ENCODE measurements at regions not wholly inside any gene's neighbourhood (a gene's known extent, or its start where the extent isn't known, plus 50 kb on each side); places are given as distances from the start of the nearest gene placed in this dataset.

- intact Hi-C loops (cut with DNase I) = no loop called here
- H3K4me1 ChIP-seq = no peaks in the 10 kb centered on the region
- H3K4me3 ChIP-seq = no peak overlapping the region
- DNase-seq (ENCODE audit: extremely low spot score) = no peak
- H3K9me3 ChIP-seq = no peaks in the 10 kb centered on the region
- TF ChIP-seq POLR2A (IDR thresholded peaks at IDR 0.05; ENCODE audit: low read depth) = no peak
- TF ChIP-seq CTCF (IDR thresholded peaks at IDR 0.05) = no peak
- TF ChIP-seq EP300 (IDR thresholded peaks at IDR 0.05) = no peak
- TF ChIP-seq POLR2AphosphoS5 (IDR thresholded peaks at IDR 0.05) = no peak
- H3K27ac ChIP-seq (replicated peaks in 1 of 4) = no peak overlapping the region
- 89% methylated on average over 1 of the region's 1 CpG for WGBS
- no peaks in the 10 kb centered on the region for H3K36me3 ChIP-seq
- no peaks in the 10 kb centered on the region for H3K27me3 ChIP-seq
Observed at GRCh38 chr10:107931808-107932207, 767.3 kb upstream of the SORCS1 start.

GRCh38 chr10:107930037-107930436, 765.5 kb upstream of the SORCS1 start:
- no peaks in the 10 kb centered on the region for H3K36me3 ChIP-seq
- no peak overlapping the region for H3K27ac ChIP-seq (replicated peaks in 1 of 4)
- TF ChIP-seq POLR2A (IDR thresholded peaks at IDR 0.05; ENCODE audit: low read depth) (no peak), EP300 (IDR thresholded peaks at IDR 0.05) (no peak)
- no peaks in the 10 kb centered on the region for H3K9me3 ChIP-seq
- WGBS = 44% methylated on average over 2 of the region's 2 CpGs
- no peaks in the 10 kb centered on the region for H3K4me1 ChIP-seq
- H3K27me3 ChIP-seq = no peaks in the 10 kb centered on the region
- H3K4me3 ChIP-seq = no peak overlapping the region
- DNase-seq (ENCODE audit: extremely low spot score) = no peak
- intact Hi-C loops (cut with DNase I) = no loop called here

- 87% methylated on average over 5 of the region's 5 CpGs for WGBS
- H3K27me3 ChIP-seq = peaks cover 0 to 7% (median 0%) of the 10 kb centered on the region in 4 donors
- TF ChIP-seq EP300 (IDR thresholded peaks at IDR 0.05) (no peak), POLR2AphosphoS5 (IDR thresholded peaks at IDR 0.05) (no peak), CTCF (IDR thresholded peaks at IDR 0.05) (no peak)
- no peaks in the 10 kb centered on the region for H3K36me3 ChIP-seq
- H3K27ac ChIP-seq (replicated peaks in 1 of 4) = no peak overlapping the region
- H3K4me3 ChIP-seq = no peak overlapping the region
- H3K4me1 ChIP-seq = no peaks in the 10 kb centered on the region
- no peak for DNase-seq (ENCODE audit: extremely low spot score)
- intact Hi-C loops (cut with DNase I) = no loop called here
- H3K9me3 ChIP-seq = peaks cover 0 to 12% (median 0%) of the 10 kb centered on the region in 4 donors
Observed at GRCh38 chr10:107924458-107924857, 760.0 kb upstream of the SORCS1 start.

GRCh38 chr10:107919626-107920235, 755.2 kb upstream of the SORCS1 start:
- DNase-seq (ENCODE audit: extremely low spot score) = no peak
- H3K27me3 ChIP-seq = peaks cover 0 to 22% (median 3%) of the 10 kb centered on the region in 4 donors
- TF ChIP-seq CTCF (IDR thresholded peaks at IDR 0.05) (no peak), POLR2AphosphoS5 (IDR thresholded peaks at IDR 0.05) (no peak), POLR2A (IDR thresholded peaks at IDR 0.05; ENCODE audit: low read depth) (no peak), EP300 (IDR thresholded peaks at IDR 0.05) (no peak)
- 88% methylated on average over 12 of the region's 12 CpGs for WGBS
- no peak overlapping the region for H3K27ac ChIP-seq (replicated peaks in 1 of 4)
- H3K4me3 ChIP-seq = no peak overlapping the region
- intact Hi-C loops (cut with DNase I) = no loop called here
- peaks cover 0 to 14% (median 0%) of the 10 kb centered on the region in 4 donors for H3K9me3 ChIP-seq
- H3K4me1 ChIP-seq = peaks cover 3 to 6% (median 5%) of the 10 kb centered on the region in 4 donors
- H3K36me3 ChIP-seq = no peaks in the 10 kb centered on the region

- Histone ChIP-seq H3K4me1 (peaks cover 7 to 11% (median 10%) of the 10 kb centered on the region in 4 donors), H3K4me3 (no peak overlapping the region), H3K9me3 (peaks cover 0 to 14% (median 0%) of the 10 kb centered on the region in 4 donors), H3K36me3 (no peaks in the 10 kb centered on the region), H3K27ac (replicated peaks in 1 of 4) (no peak overlapping the region), H3K27me3 (peaks cover 0 to 34% (median 5%) of the 10 kb centered on the region in 4 donors)
- TF ChIP-seq POLR2A (IDR thresholded peaks at IDR 0.05; ENCODE audit: low read depth) (no peak), POLR2AphosphoS5 (IDR thresholded peaks at IDR 0.05) (no peak), EP300 (IDR thresholded peaks at IDR 0.05) (no peak), CTCF (IDR thresholded peaks at IDR 0.05) (no peak)
- intact Hi-C loops (cut with DNase I) = no loop called here
- 92% methylated on average over 4 of the region's 4 CpGs for WGBS
- DNase-seq (ENCODE audit: extremely low spot score) = no peak
Observed at GRCh38 chr10:107918171-107918570, 753.7 kb upstream of the SORCS1 start.
